PC-9 (cell line): ENCODE measurements at regions not wholly inside any gene's neighbourhood (a gene's known extent, or its start where the extent isn't known, plus 50 kb on each side); places are given as distances from the start of the nearest gene placed in this dataset.
"Not testable (repeated sequence)": the region's sequence is repeated elsewhere in the genome, so short reads cannot be mapped to it uniquely, and the experiment has no call there.

Experiments used
- CTCF ChIP-seq: fragments of 200-600 bp; sonication (generic); conservative IDR thresholded peaks from 2 replicates; pipeline ENCODE4 v1.6.1; 2017; ENCODE audit warnings: mixed run types, antibody characterized with exemption, mild to moderate bottlenecking, moderate library complexity
- EZH2 ChIP-seq: fragments of 200-600 bp; sonication (generic); IDR thresholded peaks from 2 replicates; pipeline ENCODE4 v1.8.0; 2017; ENCODE audit warnings: antibody characterized with exemption, low read depth

- not testable (repeated sequence) for TF ChIP-seq CTCF, EZH2
These were observed 75.9 kb upstream of the AMN1 start for GRCh38 chr12:31804707-31805106.
